ENCODE measurements at regions not wholly inside any gene's neighbourhood (a gene's known extent, or its start where the extent isn't known, plus 50 kb on each side); places are given as distances from the start of the nearest gene placed in this dataset.

- no peak for ATAC-seq
- no peak for TF ChIP-seq CSDC2 (CRISPR knock-in tag; IDR thresholded peaks at IDR 0.05)
- TF ChIP-seq, protein P1, sequence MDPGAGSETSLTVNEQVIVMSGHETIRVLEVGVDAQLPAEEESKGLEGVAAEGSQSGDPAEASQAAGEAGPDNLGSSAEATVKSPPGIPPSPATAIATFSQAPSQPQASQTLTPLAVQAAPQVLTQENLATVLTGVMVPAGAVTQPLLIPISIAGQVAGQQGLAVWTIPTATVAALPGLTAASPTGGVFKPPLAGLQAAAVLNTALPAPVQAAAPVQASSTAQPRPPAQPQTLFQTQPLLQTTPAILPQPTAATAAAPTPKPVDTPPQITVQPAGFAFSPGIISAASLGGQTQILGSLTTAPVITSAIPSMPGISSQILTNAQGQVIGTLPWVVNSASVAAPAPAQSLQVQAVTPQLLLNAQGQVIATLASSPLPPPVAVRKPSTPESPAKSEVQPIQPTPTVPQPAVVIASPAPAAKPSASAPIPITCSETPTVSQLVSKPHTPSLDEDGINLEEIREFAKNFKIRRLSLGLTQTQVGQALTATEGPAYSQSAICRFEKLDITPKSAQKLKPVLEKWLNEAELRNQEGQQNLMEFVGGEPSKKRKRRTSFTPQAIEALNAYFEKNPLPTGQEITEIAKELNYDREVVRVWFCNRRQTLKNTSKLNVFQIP (CRISPR knock-in tag; IDR thresholded peaks at IDR 0.05; ENCODE audit: borderline replicate concordance, low read depth), result no peak
- no peak for TF ChIP-seq BACH2 (CRISPR knock-in tag; IDR thresholded peaks at IDR 0.05; ENCODE audit: borderline replicate concordance)
- no peak for TF ChIP-seq ZNF70 (CRISPR knock-in tag; IDR thresholded peaks at IDR 0.05)
- TF ChIP-seq, protein P2, sequence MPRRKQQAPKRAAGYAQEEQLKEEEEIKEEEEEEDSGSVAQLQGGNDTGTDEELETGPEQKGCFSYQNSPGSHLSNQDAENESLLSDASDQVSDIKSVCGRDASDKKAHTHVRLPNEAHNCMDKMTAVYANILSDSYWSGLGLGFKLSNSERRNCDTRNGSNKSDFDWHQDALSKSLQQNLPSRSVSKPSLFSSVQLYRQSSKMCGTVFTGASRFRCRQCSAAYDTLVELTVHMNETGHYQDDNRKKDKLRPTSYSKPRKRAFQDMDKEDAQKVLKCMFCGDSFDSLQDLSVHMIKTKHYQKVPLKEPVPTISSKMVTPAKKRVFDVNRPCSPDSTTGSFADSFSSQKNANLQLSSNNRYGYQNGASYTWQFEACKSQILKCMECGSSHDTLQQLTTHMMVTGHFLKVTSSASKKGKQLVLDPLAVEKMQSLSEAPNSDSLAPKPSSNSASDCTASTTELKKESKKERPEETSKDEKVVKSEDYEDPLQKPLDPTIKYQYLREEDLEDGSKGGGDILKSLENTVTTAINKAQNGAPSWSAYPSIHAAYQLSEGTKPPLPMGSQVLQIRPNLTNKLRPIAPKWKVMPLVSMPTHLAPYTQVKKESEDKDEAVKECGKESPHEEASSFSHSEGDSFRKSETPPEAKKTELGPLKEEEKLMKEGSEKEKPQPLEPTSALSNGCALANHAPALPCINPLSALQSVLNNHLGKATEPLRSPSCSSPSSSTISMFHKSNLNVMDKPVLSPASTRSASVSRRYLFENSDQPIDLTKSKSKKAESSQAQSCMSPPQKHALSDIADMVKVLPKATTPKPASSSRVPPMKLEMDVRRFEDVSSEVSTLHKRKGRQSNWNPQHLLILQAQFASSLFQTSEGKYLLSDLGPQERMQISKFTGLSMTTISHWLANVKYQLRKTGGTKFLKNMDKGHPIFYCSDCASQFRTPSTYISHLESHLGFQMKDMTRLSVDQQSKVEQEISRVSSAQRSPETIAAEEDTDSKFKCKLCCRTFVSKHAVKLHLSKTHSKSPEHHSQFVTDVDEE (CRISPR knock-in tag; IDR thresholded peaks at IDR 0.05), result no peak
- TF ChIP-seq, protein P3, sequence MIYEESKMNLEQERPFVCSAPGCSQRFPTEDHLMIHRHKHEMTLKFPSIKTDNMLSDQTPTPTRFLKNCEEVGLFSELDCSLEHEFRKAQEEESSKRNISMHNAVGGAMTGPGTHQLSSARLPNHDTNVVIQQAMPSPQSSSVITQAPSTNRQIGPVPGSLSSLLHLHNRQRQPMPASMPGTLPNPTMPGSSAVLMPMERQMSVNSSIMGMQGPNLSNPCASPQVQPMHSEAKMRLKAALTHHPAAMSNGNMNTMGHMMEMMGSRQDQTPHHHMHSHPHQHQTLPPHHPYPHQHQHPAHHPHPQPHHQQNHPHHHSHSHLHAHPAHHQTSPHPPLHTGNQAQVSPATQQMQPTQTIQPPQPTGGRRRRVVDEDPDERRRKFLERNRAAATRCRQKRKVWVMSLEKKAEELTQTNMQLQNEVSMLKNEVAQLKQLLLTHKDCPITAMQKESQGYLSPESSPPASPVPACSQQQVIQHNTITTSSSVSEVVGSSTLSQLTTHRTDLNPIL (CRISPR knock-in tag; IDR thresholded peaks at IDR 0.05; ENCODE audit: low read depth), result no peak
- TF ChIP-seq ISL1 (CRISPR knock-in tag; IDR thresholded peaks at IDR 0.05), result no peak
- TF ChIP-seq GLIS3 (CRISPR knock-in tag; IDR thresholded peaks at IDR 0.05), result no peak
- TF ChIP-seq, protein P4, sequence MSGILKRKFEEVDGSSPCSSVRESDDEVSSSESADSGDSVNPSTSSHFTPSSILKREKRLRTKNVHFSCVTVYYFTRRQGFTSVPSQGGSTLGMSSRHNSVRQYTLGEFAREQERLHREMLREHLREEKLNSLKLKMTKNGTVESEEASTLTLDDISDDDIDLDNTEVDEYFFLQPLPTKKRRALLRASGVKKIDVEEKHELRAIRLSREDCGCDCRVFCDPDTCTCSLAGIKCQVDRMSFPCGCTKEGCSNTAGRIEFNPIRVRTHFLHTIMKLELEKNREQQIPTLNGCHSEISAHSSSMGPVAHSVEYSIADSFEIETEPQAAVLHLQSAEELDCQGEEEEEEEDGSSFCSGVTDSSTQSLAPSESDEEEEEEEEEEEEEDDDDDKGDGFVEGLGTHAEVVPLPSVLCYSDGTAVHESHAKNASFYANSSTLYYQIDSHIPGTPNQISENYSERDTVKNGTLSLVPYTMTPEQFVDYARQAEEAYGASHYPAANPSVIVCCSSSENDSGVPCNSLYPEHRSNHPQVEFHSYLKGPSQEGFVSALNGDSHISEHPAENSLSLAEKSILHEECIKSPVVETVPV (CRISPR knock-in tag; IDR thresholded peaks at IDR 0.05), result no peak
- no peak for TF ChIP-seq ZNF8 (CRISPR knock-in tag; IDR thresholded peaks at IDR 0.05)
- no peak for TF ChIP-seq ARNTL (CRISPR knock-in tag; IDR thresholded peaks at IDR 0.05; ENCODE audit: borderline replicate concordance, low read depth)
- no peak for TF ChIP-seq OSR1 (CRISPR knock-in tag; IDR thresholded peaks at IDR 0.05)
- TF ChIP-seq TCF4 (CRISPR knock-in tag; IDR thresholded peaks at IDR 0.05; ENCODE audit: borderline replicate concordance), result no peak
- no peak for TF ChIP-seq ZC3H10 (CRISPR knock-in tag; IDR thresholded peaks at IDR 0.05)
- no peak for TF ChIP-seq PPARA (CRISPR knock-in tag; IDR thresholded peaks at IDR 0.05; ENCODE audit: borderline replicate concordance)
- TF ChIP-seq ZNF565 (CRISPR knock-in tag; conservative IDR thresholded peaks at IDR 0.05; ENCODE audit: low read depth), result no peak
Measured at GRCh38 chr5:100424017-100424416, 111.2 kb upstream of the FAM174A start.

GRCh38 chr5:100423330-100423729 is 111.8 kb upstream of the FAM174A start:
- no peak for ATAC-seq
- TF ChIP-seq, protein P5, sequence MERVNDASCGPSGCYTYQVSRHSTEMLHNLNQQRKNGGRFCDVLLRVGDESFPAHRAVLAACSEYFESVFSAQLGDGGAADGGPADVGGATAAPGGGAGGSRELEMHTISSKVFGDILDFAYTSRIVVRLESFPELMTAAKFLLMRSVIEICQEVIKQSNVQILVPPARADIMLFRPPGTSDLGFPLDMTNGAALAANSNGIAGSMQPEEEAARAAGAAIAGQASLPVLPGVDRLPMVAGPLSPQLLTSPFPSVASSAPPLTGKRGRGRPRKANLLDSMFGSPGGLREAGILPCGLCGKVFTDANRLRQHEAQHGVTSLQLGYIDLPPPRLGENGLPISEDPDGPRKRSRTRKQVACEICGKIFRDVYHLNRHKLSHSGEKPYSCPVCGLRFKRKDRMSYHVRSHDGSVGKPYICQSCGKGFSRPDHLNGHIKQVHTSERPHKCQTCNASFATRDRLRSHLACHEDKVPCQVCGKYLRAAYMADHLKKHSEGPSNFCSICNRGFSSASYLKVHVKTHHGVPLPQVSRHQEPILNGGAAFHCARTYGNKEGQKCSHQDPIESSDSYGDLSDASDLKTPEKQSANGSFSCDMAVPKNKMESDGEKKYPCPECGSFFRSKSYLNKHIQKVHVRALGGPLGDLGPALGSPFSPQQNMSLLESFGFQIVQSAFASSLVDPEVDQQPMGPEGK (CRISPR knock-in tag; IDR thresholded peaks at IDR 0.05; ENCODE audit: borderline replicate concordance), result no peak
- TF ChIP-seq ARNTL (CRISPR knock-in tag; IDR thresholded peaks at IDR 0.05; ENCODE audit: borderline replicate concordance, low read depth), result no peak
- TF ChIP-seq ZC3H10 (CRISPR knock-in tag; IDR thresholded peaks at IDR 0.05), result no peak
- no peak for TF ChIP-seq RARB (CRISPR knock-in tag; IDR thresholded peaks at IDR 0.05)
- TF ChIP-seq ZNF8 (CRISPR knock-in tag; IDR thresholded peaks at IDR 0.05), result no peak
- TF ChIP-seq ZFP30 (CRISPR knock-in tag; IDR thresholded peaks at IDR 0.05), result no peak
- no peak for TF ChIP-seq ZNF70 (CRISPR knock-in tag; IDR thresholded peaks at IDR 0.05)
- TF ChIP-seq, protein P3 (CRISPR knock-in tag; IDR thresholded peaks at IDR 0.05; ENCODE audit: low read depth), result no peak
- TF ChIP-seq OSR1 (CRISPR knock-in tag; IDR thresholded peaks at IDR 0.05), result no peak
- no peak for TF ChIP-seq PPARA (CRISPR knock-in tag; IDR thresholded peaks at IDR 0.05; ENCODE audit: borderline replicate concordance)
- TF ChIP-seq, protein P4 (CRISPR knock-in tag; IDR thresholded peaks at IDR 0.05), result no peak
- TF ChIP-seq, protein P2 (CRISPR knock-in tag; IDR thresholded peaks at IDR 0.05), result no peak
- TF ChIP-seq, protein P1 (CRISPR knock-in tag; IDR thresholded peaks at IDR 0.05; ENCODE audit: borderline replicate concordance, low read depth), result no peak
- TF ChIP-seq BACH2 (CRISPR knock-in tag; IDR thresholded peaks at IDR 0.05; ENCODE audit: borderline replicate concordance), result no peak
- TF ChIP-seq GLIS3 (CRISPR knock-in tag; IDR thresholded peaks at IDR 0.05), result no peak
- TF ChIP-seq ISL1 (CRISPR knock-in tag; IDR thresholded peaks at IDR 0.05), result no peak
- TF ChIP-seq ZFP3 (CRISPR knock-in tag; IDR thresholded peaks at IDR 0.05), result no peak
- no peak for TF ChIP-seq ZNF565 (CRISPR knock-in tag; conservative IDR thresholded peaks at IDR 0.05; ENCODE audit: low read depth)
- TF ChIP-seq TOX (CRISPR knock-in tag; IDR thresholded peaks at IDR 0.05; ENCODE audit: borderline replicate concordance), result no peak

Data from SK-N-SH treated with all-trans-retinoic acid at 6 μM for 48 hours (cell line).